Heart left ventricle (tissue), 16 donors: ENCODE measurements at regions not wholly inside any gene's neighbourhood (a gene's known extent, or its start where the extent isn't known, plus 50 kb on each side); places are given as distances from the start of the nearest gene placed in this dataset.
"Not testable (repeated sequence)": the region's sequence is repeated elsewhere in the genome, so short reads cannot be mapped to it uniquely, and the experiment has no call there.

Experiments
- ATAC-seq, 4 donors: fragments of 200-7000 bp; cut with Tn5 transposase; one replicate each; pipeline ENCODE4 v1.9.1; 2020 to 2022; ENCODE audit warnings: moderate library complexity in 4 of 4, mild to moderate bottlenecking in 3 of 4, moderate number of reproducible peaks in 1 of 4
- DNase-seq, 5 donors: peaks; one replicate each; pipeline ENCODE4 v3.0.0-alpha.2; 2020
- H3K27ac ChIP-seq, 12 donors: fragments of 200-600 bp; sonication (generic) in 4 of 12; one replicate each; pipeline versions ENCODE4 v1.5.0 to v1.8.0; 2016 to 2022; ENCODE audit warnings: mild to moderate bottlenecking in 2 of 12
- H3K27me3 ChIP-seq, 9 donors: fragments of 200-600 bp; sonication (generic) in 2 of 9; one replicate each; pipeline versions ENCODE4 v1.5.1 to v1.8.0; 2016 to 2022; ENCODE audit warnings: mild to moderate bottlenecking in 3 of 9
- H3K36me3 ChIP-seq, 9 donors: fragments of 200-600 bp; sonication (generic) in 2 of 9; one replicate each; pipeline versions ENCODE4 v1.5.0 to v1.8.0; 2018 to 2022; ENCODE audit warnings: mild to moderate bottlenecking in 2 of 9
- H3K4me1 ChIP-seq, 12 donors: fragments of 200-600 bp; sonication (generic) in 4 of 12; one replicate each; pipeline versions ENCODE4 v1.5.0 to v1.8.0; 2016 to 2022; ENCODE audit warnings: mild to moderate bottlenecking in 3 of 12
- H3K4me3 ChIP-seq, 12 donors: fragments of 200-600 bp; sonication (generic) in 4 of 12; one replicate each; pipeline versions ENCODE4 v1.5.0 to v1.8.0; 2017 to 2022; ENCODE audit warnings: mild to moderate bottlenecking in 9 of 12, moderate library complexity in 4 of 12
- H3K9me3 ChIP-seq, 12 donors: fragments of 200-600 bp; sonication (generic) in 4 of 12; one replicate each; pipeline versions ENCODE4 v1.5.0 to v1.8.0; 2016 to 2022; ENCODE audit warnings: mild to moderate bottlenecking in 1 of 12
- CTCF ChIP-seq, 12 donors: fragments of 200-600 bp; sonication (generic) in 4 of 12; IDR thresholded peaks; one replicate each; pipeline versions ENCODE4 v1.5.0 to v1.8.0; 2018 to 2022; ENCODE audit warnings: antibody characterized with exemption in 12 of 12, mild to moderate bottlenecking in 5 of 12
- POLR2A ChIP-seq, 2 donors: fragments of 450-650 bp; IDR thresholded peaks; one replicate each; pipeline ENCODE4 v1.6.1; 2017; ENCODE audit warnings: antibody characterized with exemption in 2 of 2, mild to moderate bottlenecking in 2 of 2, moderate library complexity in 2 of 2
- WGBS, 4 donors: extraction: QIAGEN DNeasy Blood & Tissue Kit in 2 of 4; methylation state at CpG; one replicate each; pipeline versions ENCODE4 v1.1.5 to v1.1.7; 2013 to 2018; 5-methylcytosine and 5-hydroxymethylcytosine counted together
- intact Hi-C, 10 donors: fragments of 100-400 bp; cut with DNase I; formaldehyde crosslinking; loops; one replicate each; pipeline versions ENCODE4 v1.11.1 to v1.14.2; 2022
- donor health status: ischemic (EF 13 %, LVEDD 7.1; RV severe dilation, severe dysfunction).
- donor health status: healthy with polysubstance abuse.
- donor health status: DM: no; HTN: yes; CAD: no.
- donor health status: DM: no; HTN: no; CAD: no.
- donor health status: ischemic (EF 25% LVEDD 6.9; RV normal size, moderate dysfunction).
- donor health status: ischemic (EF 25% LVEDD 5.7; RV mildly dilated, moderate dysfunction).
- donor health status: healthy.
- donor health status: DM: yes; HTN: yes; CAD: no.
- donor health status: ischemic (EF 35%, LVEDD 5.7; RV mildly dilated, moderate dysfunction).
- donor health status: nonischemic (EF 11% LVEDD 7.7; RV severe dilation, severe dysfunction).
- donor health status: DM: yes; HTN: yes; CAD: no.
- donor health status: PGD.
- donor health status: ischemic (EF 29% LVEDD 5.4; RV normal size, mild dysfunction).
- donor health status: nonischemic (EF 23%, LVEDD 6.1; RV moderate dilation, normal function).

DNA sequence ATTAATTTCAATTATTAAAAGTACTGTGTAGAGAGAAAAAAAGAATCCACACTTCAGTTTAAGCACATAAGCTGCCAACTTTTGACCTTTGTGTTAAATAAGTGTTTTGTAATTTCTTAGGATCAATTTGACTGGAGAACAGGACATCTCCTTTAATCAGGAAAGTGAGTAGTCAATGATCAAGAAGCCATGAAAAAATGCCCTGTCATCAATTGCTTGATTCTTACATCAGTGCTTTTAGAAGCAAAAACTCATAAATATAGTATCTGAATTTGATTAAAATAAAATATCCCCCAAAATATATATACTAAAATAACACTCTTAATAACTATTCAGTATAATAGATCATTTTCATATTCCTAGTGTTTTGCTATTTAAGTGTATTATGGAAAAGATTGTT is 409.0 kb downstream of the TAFA4 start:
- Histone ChIP-seq H3K4me3 (no peak overlapping the region), H3K4me1 (no peaks in the 10 kb centered on the region), H3K9me3 (no peaks in the 10 kb centered on the region), H3K27me3 (no peaks in the 10 kb centered on the region), H3K27ac (no peak overlapping the region), H3K36me3 (no peaks in the 10 kb centered on the region)
- DNase-seq = no peak
- ATAC-seq = no peak
- intact Hi-C loops = no loop called here
- TF ChIP-seq POLR2A (IDR thresholded peaks at IDR 0.05) = no peak
- no peak for TF ChIP-seq CTCF (IDR thresholded peaks at IDR 0.05)

DNA sequence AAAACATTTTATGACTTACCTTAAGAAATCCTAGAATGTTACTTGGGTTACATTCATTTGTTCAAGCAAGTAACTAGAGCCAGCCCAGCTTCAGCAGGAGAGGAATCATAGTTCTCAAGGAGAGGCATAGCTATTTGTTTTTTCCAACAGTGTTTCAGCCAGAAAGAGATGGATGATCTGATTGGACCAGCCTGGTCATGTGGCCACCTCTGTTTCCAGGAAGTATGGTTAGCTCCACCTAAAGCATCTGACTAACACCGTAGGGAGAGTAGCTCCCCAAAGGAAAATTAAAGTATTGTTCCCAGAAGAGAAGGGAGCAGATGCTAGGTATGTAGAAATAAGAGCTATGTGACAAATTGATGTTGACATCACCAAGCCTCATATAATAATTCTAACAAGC is 417.1 kb downstream of the TAFA4 start:
- 43 to 66% (median 46%) methylated on average over 1 of the region's 1 CpG for WGBS, 4 donors
- intact Hi-C loops = no loop called here
- H3K4me1 ChIP-seq = no peaks in the 10 kb centered on the region
- H3K27me3 ChIP-seq = no peaks in the 10 kb centered on the region
- no peaks in the 10 kb centered on the region for H3K36me3 ChIP-seq
- no peak overlapping the region for H3K4me3 ChIP-seq
- H3K9me3 ChIP-seq = no peaks in the 10 kb centered on the region
- no peak for DNase-seq
- H3K27ac ChIP-seq = no peak overlapping the region
- no peak for ATAC-seq
- TF ChIP-seq CTCF (IDR thresholded peaks at IDR 0.05) (no peak), POLR2A (IDR thresholded peaks at IDR 0.05) (no peak)

GRCh38 chr3:68504201-68504600 is 428.1 kb downstream of the TAFA4 start:
- TF ChIP-seq CTCF (IDR thresholded peaks at IDR 0.05) (no peak), POLR2A (IDR thresholded peaks at IDR 0.05) (no peak)
- H3K36me3 ChIP-seq = no peaks in the 10 kb centered on the region
- H3K4me3 ChIP-seq = no peak overlapping the region
- intact Hi-C loops = no loop called here
- ATAC-seq (no peak), DNase-seq (no peak)
- no peaks in the 10 kb centered on the region for H3K4me1 ChIP-seq
- whole genome bisulfite sequencing, 4 donors = 14 to 61% (median 49%) methylated on average over 2 of the region's 2 CpGs
- H3K9me3 ChIP-seq = peaks cover 0 to 6% (median 0%) of the 10 kb centered on the region in 12 donors
- H3K27me3 ChIP-seq = no peaks in the 10 kb centered on the region
- H3K27ac ChIP-seq = no peak overlapping the region

- H3K27ac ChIP-seq, H3K4me1 ChIP-seq, ATAC-seq, H3K4me3 ChIP-seq, DNase-seq, H3K27me3 ChIP-seq, H3K36me3 ChIP-seq, H3K9me3 ChIP-seq, intact Hi-C loops: not testable (repeated sequence)
- 74 to 88% (median 80%) methylated on average over 1 of the region's 1 CpG for WGBS, 4 donors
These were observed 446.5 kb downstream of the TAFA4 start for GRCh38 chr3:68485845-68486244.

DNA sequence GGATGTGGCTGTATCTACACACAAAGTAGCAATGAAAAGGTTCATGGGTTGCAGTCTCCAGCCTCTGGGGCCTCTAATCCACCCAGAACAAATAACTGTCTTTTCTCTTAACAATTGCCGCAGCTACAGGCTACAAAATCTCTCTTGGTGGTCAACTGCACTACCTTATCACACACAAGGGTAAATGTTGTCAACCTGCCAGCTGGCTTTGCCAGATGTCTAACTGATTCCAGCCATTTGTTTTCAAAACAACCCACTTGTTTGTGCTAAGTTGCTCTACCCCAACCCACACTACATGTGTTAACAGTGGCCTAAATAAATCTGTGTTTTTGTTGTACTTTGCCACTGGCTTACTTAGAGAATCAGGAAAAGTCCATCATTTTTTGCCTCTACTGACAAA is 447.3 kb downstream of the TAFA4 start:
- intact Hi-C loops = no loop called here
- TF ChIP-seq CTCF (IDR thresholded peaks at IDR 0.05) (no peak), POLR2A (IDR thresholded peaks at IDR 0.05) (no peak)
- ATAC-seq (no peak), DNase-seq (no peak)
- Histone ChIP-seq H3K27me3 (no peaks in the 10 kb centered on the region), H3K9me3 (no peaks in the 10 kb centered on the region), H3K4me1 (no peaks in the 10 kb centered on the region), H3K36me3 (no peaks in the 10 kb centered on the region), H3K4me3 (no peak overlapping the region), H3K27ac (no peak overlapping the region)
- 31 to 50% (median 42%) methylated on average over 1 of the region's 1 CpG for WGBS, 4 donors
